ENCODE measurements at regions not wholly inside any gene's neighbourhood (a gene's known extent, or its start where the extent isn't known, plus 50 kb on each side); places are given as distances from the start of the nearest gene placed in this dataset.

GRCh38 chr10:81759111-81759510, 115.9 kb upstream of the NRG3 start:
- no peak for DNase-seq (ENCODE audit: low read depth)

- DNase-seq (ENCODE audit: low read depth): no peak
These were observed 90.8 kb upstream of the NRG3 start for GRCh38 chr10:81784111-81784597.

GRCh38 chr10:81792729-81793128, 82.3 kb upstream of the NRG3 start:
- DNase-seq (ENCODE audit: low read depth): no peak

GRCh38 chr10:81806842-81807241, 68.2 kb upstream of the NRG3 start:
- DNase-seq (ENCODE audit: low read depth): no peak

GRCh38 chr10:81814842-81815241, 60.2 kb upstream of the NRG3 start:
- no peak for DNase-seq (ENCODE audit: low read depth)

GRCh38 chr10:81817596-81818170, 57.3 kb upstream of the NRG3 start:
- no peak for DNase-seq (ENCODE audit: low read depth)

- DNase-seq (ENCODE audit: low read depth): no peak
These were observed 54.6 kb upstream of the NRG3 start for GRCh38 chr10:81820418-81820817.

All from LHCN-M2 (cell line).